Right ventricle myocardium superior (tissue), 1 donor: ENCODE measurements at regions not wholly inside any gene's neighbourhood (a gene's known extent, or its start where the extent isn't known, plus 50 kb on each side); places are given as distances from the start of the nearest gene placed in this dataset.
A peak's percentile ranks its signal among the peaks of the same experiment; 100 is the strongest.

Source experiments
- ATAC-seq: fragments of 200-7000 bp; cut with Tn5 transposase; one replicate; pipeline ENCODE4 v1.9.1; 2020; ENCODE audit warnings: mild to moderate bottlenecking; ENCODE audit not compliant: poor library complexity
- DNase-seq: peaks from one replicate; pipeline ENCODE4 v3.0.0-alpha.2; 2020
- intact Hi-C: fragments of 100-400 bp; cut with DNase I; formaldehyde crosslinking; loops from one replicate; pipeline ENCODE4 v1.11.2; 2022
- donor health status: DM: no; HTN: yes; CAD: no; lungs with severe emphysema.

DNA sequence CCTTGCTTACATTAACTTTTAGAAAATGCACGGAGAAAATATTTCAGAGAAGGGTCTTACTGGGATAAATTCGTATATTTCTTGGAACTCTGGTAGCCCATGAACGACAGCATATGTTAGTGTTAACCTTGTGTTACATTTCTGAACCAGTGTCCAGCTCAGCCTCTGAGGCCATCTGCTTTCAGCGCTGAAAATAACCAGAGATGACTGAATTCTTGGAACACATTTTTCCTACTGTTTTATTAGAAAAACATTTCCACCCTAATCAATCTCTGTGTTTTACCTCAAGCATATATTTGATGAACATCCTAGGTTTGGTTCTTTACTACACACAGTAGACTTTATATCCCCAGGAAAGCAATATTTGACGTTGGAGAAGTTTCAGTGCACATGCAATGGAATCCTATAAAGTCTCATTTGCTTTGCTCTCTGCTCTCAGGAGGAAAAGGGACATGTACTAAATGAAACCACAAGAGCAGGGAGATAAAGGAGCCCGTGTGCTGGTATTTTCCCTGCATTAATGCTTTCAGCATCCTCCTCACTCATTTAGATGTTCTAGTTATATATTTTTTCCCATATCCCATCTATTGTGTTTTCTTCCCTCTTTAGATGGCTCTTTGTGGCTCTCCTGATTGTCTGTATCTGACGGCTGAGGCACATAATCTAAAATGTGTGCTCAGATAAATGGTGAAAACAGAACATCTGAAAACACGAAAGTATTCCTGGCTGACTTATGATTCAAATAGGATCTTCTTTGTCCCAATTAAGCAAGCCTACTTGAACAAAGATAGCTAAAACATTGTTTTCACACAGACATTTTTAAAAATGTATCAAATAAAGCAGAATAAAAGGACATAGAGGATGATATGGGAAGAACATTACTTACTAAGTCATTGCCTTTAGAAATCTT, 151.7 kb upstream of the KCNMB2 start:
- ATAC-seq = peak; percentile 76
- no peak for DNase-seq

GRCh38 chr3:178385280-178385952, 150.8 kb upstream of the KCNMB2 start:
- no peak for DNase-seq
- intact Hi-C loops = no loop called here
- ATAC-seq = peak; percentile 80

More for the DNA sequence above, 151.7 kb upstream of the KCNMB2 start:
- intact Hi-C loops = no loop called here

GRCh38 chr3:178386401-178386800, 149.8 kb upstream of the KCNMB2 start:
- ATAC-seq (no peak), DNase-seq (no peak)
- intact Hi-C loops = no loop called here

DNA sequence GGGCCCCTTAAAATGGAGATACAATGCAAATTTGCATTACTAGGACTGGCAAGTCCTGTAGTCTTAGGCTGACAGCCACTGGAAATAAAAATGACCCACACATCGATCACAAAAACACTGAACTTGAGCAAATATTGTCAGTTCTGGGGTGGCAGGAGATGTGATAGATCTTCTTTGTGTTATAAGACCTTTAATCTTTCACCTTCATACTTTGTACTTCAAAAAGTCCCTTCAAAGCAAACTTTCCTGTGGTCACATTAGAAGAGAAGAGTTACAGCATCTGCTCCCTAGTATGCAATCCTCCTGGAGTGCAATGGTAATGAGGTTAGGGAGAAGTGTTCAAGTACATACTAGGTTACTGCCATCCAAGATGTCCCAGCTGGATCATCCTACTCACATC, 149.4 kb upstream of the KCNMB2 start:
- intact Hi-C loops = no loop called here
- ATAC-seq (no peak), DNase-seq (no peak)

DNA sequence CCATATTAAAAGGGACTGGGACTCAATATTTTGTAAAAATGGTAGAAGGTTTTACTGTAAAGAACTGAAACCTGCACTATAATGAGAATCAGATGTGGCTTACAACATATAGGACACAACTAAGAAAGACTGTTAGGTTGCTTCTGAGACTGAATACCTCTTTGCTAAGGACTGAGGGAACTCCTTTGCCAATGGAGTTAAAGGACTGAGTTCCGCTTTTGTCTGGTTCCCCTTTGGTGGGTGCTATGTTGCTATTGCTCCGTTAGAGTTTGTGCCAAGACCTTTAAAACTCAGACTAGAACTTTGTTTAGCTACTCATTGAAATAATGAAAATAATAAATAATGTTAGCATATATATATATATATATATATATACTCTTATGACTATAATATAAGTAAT, 147.8 kb upstream of the KCNMB2 start:
- intact Hi-C loops = no loop called here
- DNase-seq (no peak), ATAC-seq (no peak)

DNA sequence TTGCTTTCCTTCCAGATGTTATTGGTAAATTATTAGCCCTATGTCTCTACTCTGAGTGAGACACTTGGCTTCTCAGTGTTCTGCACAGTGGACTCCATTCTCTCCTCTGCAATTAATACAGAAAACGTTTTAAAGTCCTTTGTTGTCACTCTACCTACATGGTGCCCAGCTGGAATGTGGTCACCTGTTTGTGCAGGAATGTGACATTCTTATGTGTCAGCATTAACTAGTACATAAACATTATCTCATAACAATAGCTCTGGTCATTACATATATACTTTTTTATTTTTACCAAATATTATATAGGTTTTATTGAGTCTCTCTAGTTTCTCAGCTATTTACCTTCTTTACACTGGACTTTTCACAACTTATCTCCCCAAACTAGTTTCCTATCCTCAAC, 147.0 kb upstream of the KCNMB2 start:
- ATAC-seq (no peak), DNase-seq (no peak)
- intact Hi-C loops = no loop called here

DNA sequence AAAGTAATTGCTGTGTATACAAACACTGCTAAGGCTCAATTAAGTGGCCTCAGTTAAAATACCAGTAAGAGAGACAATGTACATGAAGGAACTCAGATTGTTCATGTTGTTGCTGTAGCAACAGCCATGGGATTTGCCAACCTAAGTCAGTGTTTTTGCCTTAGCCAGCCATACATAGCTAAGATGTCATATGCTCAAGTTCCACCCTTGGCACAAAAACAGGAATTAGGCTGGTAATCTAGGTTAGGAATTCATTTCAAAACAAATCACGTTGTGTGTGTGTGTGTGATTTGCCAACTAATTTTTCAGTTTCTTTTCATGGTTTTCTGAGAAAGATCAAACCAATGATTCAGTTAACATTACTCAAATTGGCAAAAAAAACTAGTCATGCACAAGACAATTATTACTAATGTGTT, 143.7 kb upstream of the KCNMB2 start:
- ATAC-seq = no peak
- intact Hi-C loops = no loop called here
- DNase-seq = no peak

DNA sequence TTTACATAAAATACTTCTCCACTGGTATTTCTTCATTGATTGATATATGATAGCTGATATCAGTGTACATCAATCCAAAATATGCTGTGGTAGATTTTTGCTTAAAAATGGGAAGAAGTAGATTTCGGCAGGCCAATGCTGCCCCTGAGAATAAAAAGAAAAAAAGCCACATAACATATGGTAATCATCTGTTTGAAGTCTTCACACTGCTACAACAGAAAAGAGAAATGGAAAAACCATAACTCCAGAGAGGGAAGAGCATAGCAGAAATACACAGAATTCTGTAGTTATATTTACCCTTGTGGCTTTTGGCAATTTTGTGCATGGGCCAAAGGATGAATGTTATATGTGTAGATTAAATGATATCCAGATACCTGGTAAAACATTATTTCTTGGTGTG, 143.1 kb upstream of the KCNMB2 start:
- no peak for DNase-seq
- ATAC-seq = no peak
- intact Hi-C loops = no loop called here

GRCh38 chr3:178393824-178394223, 142.4 kb upstream of the KCNMB2 start:
- intact Hi-C loops = no loop called here
- DNase-seq (no peak), ATAC-seq (no peak)

- intact Hi-C loops = no loop called here
Measured at GRCh38 chr3:178396318-178396717, 139.9 kb upstream of the KCNMB2 start.

DNA sequence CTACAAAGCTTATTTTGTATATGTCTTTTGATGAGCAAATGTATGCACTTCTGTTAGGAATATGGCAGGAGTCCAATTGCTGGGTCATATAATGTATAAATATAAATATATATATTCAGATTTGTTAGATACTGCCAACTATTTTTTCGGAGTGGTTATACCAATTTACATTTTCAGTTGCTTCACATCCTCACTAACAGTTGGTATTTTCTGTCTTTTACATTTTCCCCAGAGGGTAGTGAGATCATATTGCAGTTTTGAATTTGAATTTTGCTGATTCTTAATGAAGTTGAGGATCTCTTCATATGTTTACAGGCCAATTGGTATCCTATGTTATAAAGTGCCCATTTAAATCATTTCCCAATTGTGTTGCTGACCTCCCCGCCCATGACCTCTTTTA, 139.0 kb upstream of the KCNMB2 start:
- DNase-seq (no peak), ATAC-seq (no peak)
- intact Hi-C loops = no loop called here

More at GRCh38 chr3:178396318-178396717, 139.9 kb upstream of the KCNMB2 start:
- DNase-seq = no peak
- no peak for ATAC-seq

DNA sequence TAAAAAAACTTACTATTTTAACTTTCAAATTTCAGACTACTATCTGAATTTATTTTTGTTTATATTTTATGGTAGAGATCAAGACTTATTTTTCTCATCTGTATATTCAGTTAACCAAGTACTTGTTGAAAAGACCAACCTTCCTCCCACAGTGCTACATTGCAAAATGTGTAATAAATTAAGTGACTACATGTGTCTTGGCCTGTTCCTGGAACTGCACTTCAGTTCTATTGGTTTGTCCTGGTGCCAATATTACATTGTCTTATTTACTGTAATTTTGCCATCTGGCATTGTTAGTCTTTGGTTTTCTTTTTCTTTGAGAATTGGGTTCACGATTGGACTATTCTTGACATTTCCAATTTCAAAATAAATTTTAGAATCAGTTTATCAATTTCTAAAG, 138.4 kb upstream of the KCNMB2 start:
- intact Hi-C loops = no loop called here
- no peak for DNase-seq
- no peak for ATAC-seq

- ATAC-seq (peak; percentile 29), DNase-seq (no peak)
- intact Hi-C loops = no loop called here
Measured at GRCh38 chr3:178404961-178405360, 131.3 kb upstream of the KCNMB2 start.

DNA sequence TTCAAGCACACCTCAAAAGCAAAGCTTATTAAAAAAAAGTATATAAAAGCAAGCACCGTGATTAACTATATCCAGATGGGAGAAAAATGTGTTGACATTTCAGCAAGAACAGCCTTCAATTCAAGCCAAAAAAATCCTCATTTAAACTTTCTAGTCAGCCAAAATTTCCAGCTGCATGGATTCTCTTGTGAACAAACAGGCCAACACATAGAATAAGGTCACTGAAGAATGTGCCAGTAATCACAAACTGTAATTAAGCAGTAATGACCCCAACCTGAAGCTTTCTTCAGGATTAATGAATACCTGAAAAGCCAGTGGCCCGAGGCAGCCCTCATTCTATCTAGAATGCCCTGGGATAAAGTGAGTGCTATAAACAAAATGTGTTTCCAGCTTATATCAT, 130.7 kb upstream of the KCNMB2 start:
- peak; percentile 31 for ATAC-seq
- intact Hi-C loops = no loop called here
- DNase-seq = no peak

GRCh38 chr3:178406206-178406605, 130.0 kb upstream of the KCNMB2 start:
- DNase-seq = no peak
- intact Hi-C loops = no loop called here
- ATAC-seq = no peak

DNA sequence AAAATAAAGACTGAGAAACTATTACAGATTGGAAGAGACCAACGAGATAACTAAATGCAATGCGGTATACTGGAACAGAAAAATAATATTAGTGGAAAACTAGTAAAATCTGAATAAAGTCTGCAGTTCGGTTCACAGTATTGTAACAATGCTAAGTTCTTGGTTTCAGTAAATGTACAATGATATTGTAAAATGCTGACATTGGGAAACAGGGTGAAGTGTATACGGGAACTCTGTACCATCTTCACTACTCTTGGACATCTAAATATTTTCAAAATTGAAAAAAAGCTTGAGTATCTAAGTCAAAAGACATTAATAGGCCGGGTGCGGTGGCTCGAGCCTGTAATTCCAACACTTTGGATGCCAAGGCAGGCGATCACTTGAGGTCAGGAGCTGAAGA, 120.9 kb upstream of the KCNMB2 start:
- no peak for ATAC-seq
- no peak for DNase-seq
- intact Hi-C loops = no loop called here

DNA sequence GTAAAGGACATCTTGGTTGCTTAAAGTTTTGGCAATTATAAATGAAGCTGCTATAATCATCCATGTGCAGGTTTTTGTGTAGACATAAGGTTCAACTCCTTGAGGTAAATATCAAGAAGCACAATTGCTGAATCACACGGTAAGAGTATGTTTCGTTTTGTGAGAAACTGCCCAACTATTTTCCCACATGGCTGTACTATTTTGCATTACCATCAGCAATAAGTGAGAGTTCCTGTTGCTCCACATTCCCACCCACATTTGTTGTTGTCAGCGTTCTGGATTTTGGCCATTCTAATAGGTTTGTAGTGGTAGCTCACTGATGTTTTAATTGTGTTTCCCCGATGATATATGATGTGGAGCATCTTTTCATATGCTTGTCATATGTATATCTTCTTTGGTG, 118.5 kb upstream of the KCNMB2 start:
- no peak for DNase-seq
- no peak for ATAC-seq
- intact Hi-C loops = no loop called here

DNA sequence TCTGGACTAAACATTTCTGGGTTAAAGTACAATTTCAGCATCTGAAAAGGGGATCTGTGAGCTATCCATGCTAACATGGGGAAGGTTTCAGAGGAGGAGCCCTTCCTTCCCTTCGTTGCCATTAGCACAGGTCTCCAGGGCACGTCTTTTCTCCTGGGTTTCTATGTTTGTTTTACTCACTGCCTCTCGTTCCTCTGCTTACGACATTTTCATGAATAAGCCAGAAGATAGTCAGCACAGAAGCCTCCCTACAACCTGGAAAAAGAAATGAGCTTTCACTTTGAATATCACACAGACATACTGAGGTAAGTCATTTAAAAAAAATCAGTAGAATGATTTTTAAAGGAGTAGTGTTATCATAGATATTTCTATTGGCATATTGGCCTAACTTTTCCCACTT, 117.2 kb upstream of the KCNMB2 start:
- no peak for ATAC-seq
- intact Hi-C loops = no loop called here
- no peak for DNase-seq

DNA sequence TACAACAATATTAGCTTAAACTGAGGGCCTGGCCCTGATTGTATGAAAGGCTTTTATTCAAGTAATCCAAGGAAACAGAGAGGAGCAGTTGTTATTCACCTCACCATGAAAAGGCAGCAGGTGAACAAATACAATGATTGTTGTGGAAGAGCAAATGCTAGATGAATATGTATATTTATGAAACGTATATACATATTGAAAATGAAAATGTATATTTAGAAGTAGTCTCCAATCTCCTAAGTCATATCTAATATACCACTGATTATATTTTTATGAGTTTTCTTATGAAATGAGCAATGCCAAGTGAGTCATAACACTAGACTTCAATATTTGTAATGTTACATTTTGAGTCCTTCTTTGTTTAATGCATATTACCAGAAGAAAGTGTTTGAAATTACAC, 116.2 kb upstream of the KCNMB2 start:
- DNase-seq = no peak
- intact Hi-C loops = no loop called here
- ATAC-seq = no peak

DNA sequence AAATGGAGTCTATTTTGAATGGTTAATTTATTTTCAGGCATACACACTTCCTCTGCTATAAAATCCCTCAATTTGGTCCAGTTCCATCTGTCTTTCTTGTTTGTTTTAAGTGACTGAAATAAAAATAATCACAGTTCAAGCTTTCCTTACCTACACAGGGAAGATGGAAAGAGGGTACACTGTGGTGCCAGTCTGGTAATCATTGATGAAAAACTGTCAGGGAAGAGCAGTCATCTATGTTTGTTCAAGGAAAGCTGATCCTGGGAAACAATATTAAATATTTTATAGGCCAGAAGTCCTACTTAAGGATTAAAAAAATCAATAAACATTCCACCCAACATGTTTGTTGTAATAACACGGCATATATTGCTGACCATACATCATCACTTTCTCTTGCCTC, 115.2 kb upstream of the KCNMB2 start:
- intact Hi-C loops = no loop called here
- no peak for DNase-seq
- no peak for ATAC-seq
